ENCODE measurements at regions not wholly inside any gene's neighbourhood (a gene's known extent, or its start where the extent isn't known, plus 50 kb on each side); places are given as distances from the start of the nearest gene placed in this dataset.

GRCh38 chr4:171118091-171118490, 695.1 kb upstream of the GALNTL6 start:
- TF ChIP-seq CTCF (IDR thresholded peaks at IDR 0.05; ENCODE audit: low read length): no peak
- TF ChIP-seq EZH2 (IDR thresholded peaks at IDR 0.05; ENCODE audit: borderline replicate concordance, low read length): no peak

All from OCI-LY1 (cell line).